Activated CD4-positive, alpha-beta T cell treated with anti-CD3 and anti-CD28 coated beads, Interleukin-10, Interleukin-2, amounts not matched to agents 100 ng/mL and 50 ng/mL, durations not matched to agents 16 hours and 8 hours (primary cell): ENCODE measurements at regions not wholly inside any gene's neighbourhood (a gene's known extent, or its start where the extent isn't known, plus 50 kb on each side); places are given as distances from the start of the nearest gene placed in this dataset.

Source experiments
- DNase-seq: peaks from one replicate; pipeline ENCODE4 v3.0.0-alpha.2; 2020

GRCh38 chr9:14427419-14427818 is 113.5 kb upstream of the NFIB start:
- DNase-seq, result no peak

- no peak for DNase-seq
Measured at GRCh38 chr9:14424983-14425382, 111.0 kb upstream of the NFIB start.

- no peak for DNase-seq
Measured at GRCh38 chr9:14424289-14424688, 110.3 kb upstream of the NFIB start.

- no peak for DNase-seq
Measured at GRCh38 chr9:14423815-14424261, 109.9 kb upstream of the NFIB start.

- DNase-seq, result no peak
Measured at GRCh38 chr9:14421291-14421690, 107.3 kb upstream of the NFIB start.

- DNase-seq, result no peak
Measured at GRCh38 chr9:14418941-14419937, 105.3 kb upstream of the NFIB start.

GRCh38 chr9:14418301-14418940 is 104.5 kb upstream of the NFIB start:
- DNase-seq, result no peak

- no peak for DNase-seq
Measured at GRCh38 chr9:14417237-14417636, 103.3 kb upstream of the NFIB start.

GRCh38 chr9:14415947-14416346 is 102.0 kb upstream of the NFIB start:
- DNase-seq, result no peak

- no peak for DNase-seq
Measured at GRCh38 chr9:14413812-14414211, 99.9 kb upstream of the NFIB start.

GRCh38 chr9:14412775-14413174 is 98.8 kb upstream of the NFIB start:
- no peak for DNase-seq

- no peak for DNase-seq
Measured at GRCh38 chr9:14406463-14406862, 92.5 kb upstream of the NFIB start.

- no peak for DNase-seq
Measured at GRCh38 chr9:14405176-14405706, 91.3 kb upstream of the NFIB start.

GRCh38 chr9:14403081-14403480 is 89.1 kb upstream of the NFIB start:
- DNase-seq, result no peak

GRCh38 chr9:14402583-14402982 is 88.6 kb upstream of the NFIB start:
- DNase-seq, result no peak

- no peak for DNase-seq
Measured at GRCh38 chr9:14401911-14402310, 88.0 kb upstream of the NFIB start.

- DNase-seq, result no peak
Measured at GRCh38 chr9:14400658-14400995, 86.7 kb upstream of the NFIB start.

GRCh38 chr9:14399756-14400657 is 86.1 kb upstream of the NFIB start:
- no peak for DNase-seq

- DNase-seq, result no peak
Measured at GRCh38 chr9:14398473-14398872, 84.5 kb upstream of the NFIB start.

GRCh38 chr9:14396171-14396570 is 82.2 kb upstream of the NFIB start:
- DNase-seq, result no peak

GRCh38 chr9:14395317-14396082 is 81.6 kb upstream of the NFIB start:
- DNase-seq, result no peak

- no peak for DNase-seq
Measured at GRCh38 chr9:14393418-14393817, 79.5 kb upstream of the NFIB start.
